ENCODE measurements at regions not wholly inside any gene's neighbourhood (a gene's known extent, or its start where the extent isn't known, plus 50 kb on each side); places are given as distances from the start of the nearest gene placed in this dataset.

DNA sequence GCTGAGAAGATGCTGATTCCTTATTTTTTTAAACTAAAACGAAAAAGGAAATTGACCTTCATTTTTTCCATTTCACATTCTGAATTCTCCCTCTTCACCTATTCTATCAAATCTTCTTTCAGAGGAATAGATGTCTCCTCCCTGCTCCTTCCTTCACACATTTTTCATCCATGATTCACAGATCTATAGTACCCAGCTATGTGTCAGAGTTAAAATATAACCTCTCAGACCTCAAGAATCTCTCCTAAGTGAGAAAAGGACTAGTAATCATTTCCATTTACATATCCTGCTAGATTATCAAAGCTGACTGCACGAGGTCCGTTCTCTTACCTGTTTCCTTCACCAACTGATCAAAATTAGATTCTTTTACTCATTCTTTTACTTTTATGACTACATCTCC is 1297.6 kb upstream of the ALCAM start:
- Histone ChIP-seq H3K9me3 (ENCODE audit: control insufficient read depth, low read depth, low read length) (no peaks in the 10 kb centered on the region), H2BK15ac (ENCODE audit: low read depth, low read length) (no peak overlapping the region), H3K79me2 (ENCODE audit: insufficient read depth, low read length) (no peaks in the 10 kb centered on the region), H2AFZ (ENCODE audit: low read length) (no peak overlapping the region), H3K14ac (ENCODE audit: insufficient read depth, low read length) (no peak overlapping the region), H4K5ac (ENCODE audit: insufficient read length, low read depth, low read length) (no peak overlapping the region), H3K23me2 (ENCODE audit: insufficient read length, low read depth, low read length, poor library complexity, severe bottlenecking) (no peaks in the 10 kb centered on the region), H3K4me2 (ENCODE audit: insufficient read depth, insufficient read length, low read length) (no peak overlapping the region), H3K18ac (ENCODE audit: insufficient read length, low read depth, low read length) (no peak overlapping the region), H2BK12ac (ENCODE audit: insufficient read length, low read depth, low read length) (no peak overlapping the region), H4K8ac (replicated peaks; ENCODE audit: insufficient read length, low read depth, low read length) (no peak overlapping the region), H2BK20ac (ENCODE audit: low read depth, low read length, poor library complexity, severe bottlenecking) (no peak overlapping the region), H3K27ac (ENCODE audit: insufficient read length, low read depth, low read length) (no peak overlapping the region), H3K4ac (ENCODE audit: low read depth, low read length) (no peak overlapping the region), H3T11ph (ENCODE audit: low read length) (no peak overlapping the region), H2AK5ac (ENCODE audit: insufficient read length, low read length) (no peak overlapping the region), H2BK120ac (ENCODE audit: low read depth, low read length, poor library complexity, severe bottlenecking) (no peak overlapping the region), H3K23ac (ENCODE audit: insufficient read length, low read depth, low read length) (no peak overlapping the region), H3K27me3 (ENCODE audit: insufficient read depth, low read length) (no peaks in the 10 kb centered on the region), H4K91ac (ENCODE audit: insufficient read length, low read depth, low read length) (no peak overlapping the region), H2BK5ac (ENCODE audit: insufficient read length, low read length) (no peak overlapping the region), H4K20me1 (ENCODE audit: control insufficient read depth, insufficient read depth, insufficient read length) (no peaks in the 10 kb centered on the region), H3K4me1 (ENCODE audit: insufficient read depth, low read length) (peaks cover 2% of the 10 kb centered on the region; the same call in 1 of the 2 replicates), H3K9ac (ENCODE audit: extremely low read depth, insufficient read length, low read length) (no peak overlapping the region), H3K56ac (ENCODE audit: insufficient read length, low read depth, low read length) (no peak overlapping the region), H3K79me1 (ENCODE audit: insufficient read depth, low read depth, low read length, poor library complexity, severe bottlenecking) (no peaks in the 10 kb centered on the region)
- H3K4me3 Mint-ChIP-seq: no peak overlapping the region
- H3K36me3 Mint-ChIP-seq (ENCODE audit: insufficient read depth in 1 of 3, low read depth in 3 of 3): peaks cover 0 to 8% (median 4%) of the 10 kb centered on the region in 3 experiments; a peak in 5 of 7 replicates
- no peaks in the 10 kb centered on the region for H3K27me3 Mint-ChIP-seq (ENCODE audit: low read depth)
- peaks cover 13 to 19% of the 10 kb centered on the region in 2 experiments for H3K4me1 Mint-ChIP-seq
- TF ChIP-seq, protein P1, sequence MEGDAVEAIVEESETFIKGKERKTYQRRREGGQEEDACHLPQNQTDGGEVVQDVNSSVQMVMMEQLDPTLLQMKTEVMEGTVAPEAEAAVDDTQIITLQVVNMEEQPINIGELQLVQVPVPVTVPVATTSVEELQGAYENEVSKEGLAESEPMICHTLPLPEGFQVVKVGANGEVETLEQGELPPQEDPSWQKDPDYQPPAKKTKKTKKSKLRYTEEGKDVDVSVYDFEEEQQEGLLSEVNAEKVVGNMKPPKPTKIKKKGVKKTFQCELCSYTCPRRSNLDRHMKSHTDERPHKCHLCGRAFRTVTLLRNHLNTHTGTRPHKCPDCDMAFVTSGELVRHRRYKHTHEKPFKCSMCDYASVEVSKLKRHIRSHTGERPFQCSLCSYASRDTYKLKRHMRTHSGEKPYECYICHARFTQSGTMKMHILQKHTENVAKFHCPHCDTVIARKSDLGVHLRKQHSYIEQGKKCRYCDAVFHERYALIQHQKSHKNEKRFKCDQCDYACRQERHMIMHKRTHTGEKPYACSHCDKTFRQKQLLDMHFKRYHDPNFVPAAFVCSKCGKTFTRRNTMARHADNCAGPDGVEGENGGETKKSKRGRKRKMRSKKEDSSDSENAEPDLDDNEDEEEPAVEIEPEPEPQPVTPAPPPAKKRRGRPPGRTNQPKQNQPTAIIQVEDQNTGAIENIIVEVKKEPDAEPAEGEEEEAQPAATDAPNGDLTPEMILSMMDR (conservative IDR thresholded peaks at IDR 0.05): no peak
- WGBS (ENCODE audit: extremely low coverage, insufficient read length, low lambda C conversion rate): no CpG with 5 or more reads among the region's 3 CpGs
- DNase-seq: no peak
- H3K27ac Mint-ChIP-seq: no peak overlapping the region; a peak in 1 of 7 replicates
- H3K9me3 Mint-ChIP-seq: peaks cover 6 to 7% of the 10 kb centered on the region in 2 experiments; a peak in 4 of 5 replicates
